ENCODE measurements at regions not wholly inside any gene's neighbourhood (a gene's known extent, or its start where the extent isn't known, plus 50 kb on each side); places are given as distances from the start of the nearest gene placed in this dataset.

GRCh38 chr18:10332452-10332851, 122.0 kb upstream of the APCDD1 start:
- Mint-ChIP-seq H3K9me3 (ENCODE audit: unreplicated experiment) (no peaks in the 10 kb centered on the region), H3K36me3 (ENCODE audit: insufficient read depth, unreplicated experiment) (no peaks in the 10 kb centered on the region), H3K27me3 (ENCODE audit: insufficient read depth, unreplicated experiment) (no peaks in the 10 kb centered on the region), H3K4me3 (ENCODE audit: unreplicated experiment) (no peak overlapping the region), H3K27ac (ENCODE audit: low read depth, unreplicated experiment) (no peak overlapping the region), H3K4me1 (ENCODE audit: insufficient read depth, unreplicated experiment) (no peaks in the 10 kb centered on the region)
- BruUV-seq (replicated peaks): no TSS peak
- ChIA-PET POLR2A (no interaction called here), CTCF (interaction anchor here (0.6 to 0.9 kb wide), 2 partner anchors 38 to 316 kb away, joined by 3 read pairs; no protein-coding TSS in a partner anchor)
- no peak for TF ChIP-seq CTCF (IDR thresholded peaks at IDR 0.05; ENCODE audit: unreplicated experiment)
- no peak for DNase-seq (ENCODE audit: unreplicated experiment)
- intact Hi-C loops (cut with micrococcal nuclease): no loop called here

GRCh38 chr18:10336749-10337350, 117.6 kb upstream of the APCDD1 start:
- TF ChIP-seq CTCF (IDR thresholded peaks at IDR 0.05; ENCODE audit: unreplicated experiment): no peak
- ChIA-PET CTCF (no interaction called here), POLR2A (no interaction called here)
- H3K9me3 Mint-ChIP-seq (ENCODE audit: unreplicated experiment): no peaks in the 10 kb centered on the region
- H3K27me3 Mint-ChIP-seq (ENCODE audit: insufficient read depth, unreplicated experiment): no peaks in the 10 kb centered on the region
- H3K4me1 Mint-ChIP-seq (ENCODE audit: insufficient read depth, unreplicated experiment): no peaks in the 10 kb centered on the region
- no peaks in the 10 kb centered on the region for H3K36me3 Mint-ChIP-seq (ENCODE audit: insufficient read depth, unreplicated experiment)
- no peak overlapping the region for H3K27ac Mint-ChIP-seq (ENCODE audit: low read depth, unreplicated experiment)
- DNase-seq (ENCODE audit: unreplicated experiment): no peak
- intact Hi-C loops (cut with micrococcal nuclease): no loop called here
- no peak overlapping the region for H3K4me3 Mint-ChIP-seq (ENCODE audit: unreplicated experiment)
- no TSS peak for BruUV-seq (replicated peaks)

- Mint-ChIP-seq H3K27me3 (ENCODE audit: insufficient read depth, unreplicated experiment) (no peaks in the 10 kb centered on the region), H3K27ac (ENCODE audit: low read depth, unreplicated experiment) (no peak overlapping the region), H3K36me3 (ENCODE audit: insufficient read depth, unreplicated experiment) (no peaks in the 10 kb centered on the region), H3K9me3 (ENCODE audit: unreplicated experiment) (no peaks in the 10 kb centered on the region), H3K4me1 (ENCODE audit: insufficient read depth, unreplicated experiment) (no peaks in the 10 kb centered on the region), H3K4me3 (ENCODE audit: unreplicated experiment) (no peak overlapping the region)
- ChIA-PET CTCF (no interaction called here), POLR2A (no interaction called here)
- TF ChIP-seq CTCF (IDR thresholded peaks at IDR 0.05; ENCODE audit: unreplicated experiment): no peak
- intact Hi-C loops (cut with micrococcal nuclease): no loop called here
- no peak for DNase-seq (ENCODE audit: unreplicated experiment)
- no TSS peak for BruUV-seq (replicated peaks)
Observed at GRCh38 chr18:10340821-10341220, 113.6 kb upstream of the APCDD1 start.

GRCh38 chr18:10343778-10344177, 110.7 kb upstream of the APCDD1 start:
- intact Hi-C loops (cut with micrococcal nuclease): no loop called here
- H3K27me3 Mint-ChIP-seq (ENCODE audit: insufficient read depth, unreplicated experiment): no peaks in the 10 kb centered on the region
- no peaks in the 10 kb centered on the region for H3K4me1 Mint-ChIP-seq (ENCODE audit: insufficient read depth, unreplicated experiment)
- no peaks in the 10 kb centered on the region for H3K9me3 Mint-ChIP-seq (ENCODE audit: unreplicated experiment)
- no peak overlapping the region for H3K27ac Mint-ChIP-seq (ENCODE audit: low read depth, unreplicated experiment)
- ChIA-PET CTCF (interaction anchor here (0.6 to 0.7 kb wide), 2 partner anchors 253 to 324 kb away, joined by 3 read pairs; no protein-coding TSS in a partner anchor), POLR2A (no interaction called here)
- no peak for TF ChIP-seq CTCF (IDR thresholded peaks at IDR 0.05; ENCODE audit: unreplicated experiment)
- no peak overlapping the region for H3K4me3 Mint-ChIP-seq (ENCODE audit: unreplicated experiment)
- DNase-seq (ENCODE audit: unreplicated experiment): no peak
- no peaks in the 10 kb centered on the region for H3K36me3 Mint-ChIP-seq (ENCODE audit: insufficient read depth, unreplicated experiment)
- BruUV-seq (replicated peaks): no TSS peak
